HCT116 (cell line): ENCODE measurements at regions not wholly inside any gene's neighbourhood (a gene's known extent, or its start where the extent isn't known, plus 50 kb on each side); places are given as distances from the start of the nearest gene placed in this dataset.

Source experiments
- CEBPB ChIP-seq: IDR thresholded peaks from 2 replicates; pipeline ENCODE4 v1.6.1; 2012; ENCODE audit warnings: low read depth
- CTCF ChIP-seq, 3 experiments: fragments of 200-600 bp in 1 of 3; sonication (generic) in 1 of 3; IDR thresholded peaks in 2 of 3; conservative IDR thresholded peaks in 1 of 3; 2 replicates each; pipeline ENCODE4 v1.5.1; 2012 to 2017; ENCODE audit warnings: low read depth in 2 of 3, low read length in 2 of 3, antibody characterized with exemption in 1 of 3, borderline replicate concordance in 1 of 3, control low read depth in 1 of 3, mild to moderate bottlenecking in 1 of 3, mixed read lengths in 1 of 3, mixed run types in 1 of 3, moderate library complexity in 1 of 3; ENCODE audit not compliant: insufficient read depth in 1 of 3
- EZH2 ChIP-seq: fragments of 200-600 bp; sonication (generic); IDR thresholded peaks from 2 replicates; pipeline ENCODE4 v1.6.1; 2017; ENCODE audit warnings: antibody characterized with exemption, mixed run types
- EZH2phosphoT487 ChIP-seq: fragments of 200-600 bp; IDR thresholded peaks from 2 replicates; pipeline ENCODE4 v1.6.1; 2018; ENCODE audit warnings: antibody characterized with exemption, borderline replicate concordance
- JUND ChIP-seq: IDR thresholded peaks from 2 replicates; pipeline ENCODE4 v1.6.1; 2012
- POLR2A ChIP-seq: IDR thresholded peaks from 2 replicates; pipeline ENCODE4 v1.7.0; 2011; ENCODE audit warnings: borderline replicate concordance; ENCODE audit not compliant: insufficient read depth, insufficient read length; ENCODE audit errors: extremely low read depth
- REST ChIP-seq: IDR thresholded peaks from 2 replicates; pipeline ENCODE4 v1.6.1; 2012; ENCODE audit warnings: low read depth
- TCF7L2 ChIP-seq: IDR thresholded peaks from 2 replicates; pipeline ENCODE4 v1.7.0; 2011; ENCODE audit warnings: borderline replicate concordance, inconsistent platforms; ENCODE audit not compliant: insufficient read depth, insufficient read length; ENCODE audit errors: extremely low read depth

- TF ChIP-seq EZH2 (no peak), CTCF (IDR thresholded peaks at IDR 0.05 in 2 of 3, conservative IDR thresholded peaks at IDR 0.05 in 1 of 3; ENCODE audit: borderline replicate concordance in 1 of 3, insufficient read depth in 1 of 3, low read depth in 2 of 3, low read length in 2 of 3) (no peak), EZH2phosphoT487 (no peak), REST (no peak), TCF7L2 (no peak), JUND (no peak), POLR2A (no peak), CEBPB (no peak)
Observed at GRCh38 chr20:51158226-51158625, 135.3 kb upstream of the KCNG1 start.
